ENCODE measurements at regions not wholly inside any gene's neighbourhood (a gene's known extent, or its start where the extent isn't known, plus 50 kb on each side); places are given as distances from the start of the nearest gene placed in this dataset.

DNA sequence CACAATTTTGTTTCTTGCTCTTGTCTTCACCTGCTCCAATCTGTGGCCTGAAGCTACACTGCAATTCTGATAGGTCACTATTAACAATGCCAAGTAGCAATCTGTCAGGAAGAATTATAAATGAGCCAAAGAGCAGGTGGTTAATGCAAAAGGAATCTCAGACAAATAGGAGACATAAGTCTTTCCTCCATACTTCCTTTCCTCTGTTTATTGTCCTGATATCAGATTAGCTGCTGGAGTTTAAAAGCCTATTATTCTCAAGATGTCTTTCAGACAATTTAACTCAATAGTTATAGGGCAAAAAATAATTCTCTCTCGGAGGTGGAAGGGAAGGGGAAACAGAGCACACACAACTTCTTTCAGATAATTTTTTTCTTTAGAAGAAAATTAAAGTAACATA, 491.6 kb downstream of the MFSD1 start:
- TF ChIP-seq, protein P1, sequence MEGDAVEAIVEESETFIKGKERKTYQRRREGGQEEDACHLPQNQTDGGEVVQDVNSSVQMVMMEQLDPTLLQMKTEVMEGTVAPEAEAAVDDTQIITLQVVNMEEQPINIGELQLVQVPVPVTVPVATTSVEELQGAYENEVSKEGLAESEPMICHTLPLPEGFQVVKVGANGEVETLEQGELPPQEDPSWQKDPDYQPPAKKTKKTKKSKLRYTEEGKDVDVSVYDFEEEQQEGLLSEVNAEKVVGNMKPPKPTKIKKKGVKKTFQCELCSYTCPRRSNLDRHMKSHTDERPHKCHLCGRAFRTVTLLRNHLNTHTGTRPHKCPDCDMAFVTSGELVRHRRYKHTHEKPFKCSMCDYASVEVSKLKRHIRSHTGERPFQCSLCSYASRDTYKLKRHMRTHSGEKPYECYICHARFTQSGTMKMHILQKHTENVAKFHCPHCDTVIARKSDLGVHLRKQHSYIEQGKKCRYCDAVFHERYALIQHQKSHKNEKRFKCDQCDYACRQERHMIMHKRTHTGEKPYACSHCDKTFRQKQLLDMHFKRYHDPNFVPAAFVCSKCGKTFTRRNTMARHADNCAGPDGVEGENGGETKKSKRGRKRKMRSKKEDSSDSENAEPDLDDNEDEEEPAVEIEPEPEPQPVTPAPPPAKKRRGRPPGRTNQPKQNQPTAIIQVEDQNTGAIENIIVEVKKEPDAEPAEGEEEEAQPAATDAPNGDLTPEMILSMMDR (IDR thresholded peaks at IDR 0.05) = no peak
- no peak for TF ChIP-seq POLR2A (IDR thresholded peaks at IDR 0.05)

All from adrenal gland (tissue), 5 donors.